ENCODE measurements at regions not wholly inside any gene's neighbourhood (a gene's known extent, or its start where the extent isn't known, plus 50 kb on each side); places are given as distances from the start of the nearest gene placed in this dataset.
A peak's percentile ranks its signal among the peaks of the same experiment; 100 is the strongest.
"Not testable (repeated sequence)": the region's sequence is repeated elsewhere in the genome, so short reads cannot be mapped to it uniquely, and the experiment has no call there.

- no peak for DNase-seq (ENCODE audit: low spot score)
Observed at GRCh38 chr3:75126556-75126955, 512.1 kb upstream of the CNTN3 start.

GRCh38 chr3:75129101-75129500, 514.6 kb upstream of the CNTN3 start:
- no peak for DNase-seq (ENCODE audit: low spot score)

- DNase-seq (ENCODE audit: low spot score) = no peak
Observed at GRCh38 chr3:75136100-75136897, 521.8 kb upstream of the CNTN3 start.

GRCh38 chr3:75138345-75138744, 523.9 kb upstream of the CNTN3 start:
- DNase-seq (ENCODE audit: low spot score) = no peak

- DNase-seq (ENCODE audit: low spot score) = no peak
Observed at GRCh38 chr3:75140904-75141615, 523.1 kb upstream of the FRG2C start.

- no peak for DNase-seq (ENCODE audit: low spot score)
Observed at GRCh38 chr3:75144406-75144805, 519.7 kb upstream of the FRG2C start.

DNA sequence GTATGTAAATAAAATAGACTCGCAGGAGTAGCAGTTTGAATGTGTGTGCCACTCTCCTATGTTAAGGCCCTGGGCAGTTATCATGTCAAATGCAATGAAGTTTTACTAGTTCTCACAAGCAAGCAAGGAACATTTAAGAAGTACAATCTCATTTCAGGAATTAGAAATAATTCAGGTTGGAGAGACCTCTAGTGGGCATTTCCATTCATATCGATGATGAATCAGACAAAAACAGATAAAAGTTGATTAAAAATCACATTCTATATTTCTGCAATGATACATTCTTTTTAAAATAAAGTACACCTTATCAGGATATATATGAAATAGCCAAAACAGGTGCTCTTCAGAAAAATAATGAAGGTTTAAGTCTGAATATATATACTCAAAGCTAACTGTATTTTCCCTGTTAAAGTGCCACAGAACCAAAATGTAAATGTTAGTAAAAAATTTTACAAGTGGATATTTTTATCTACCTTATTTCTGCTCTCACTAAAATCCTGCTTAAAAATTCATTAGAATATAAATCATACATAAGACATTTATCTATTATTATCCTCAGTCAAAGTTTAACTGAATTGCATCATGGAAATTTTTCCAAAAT, 492.4 kb upstream of the FRG2C start:
- DNase-seq (ENCODE audit: low spot score) = no peak

DNA sequence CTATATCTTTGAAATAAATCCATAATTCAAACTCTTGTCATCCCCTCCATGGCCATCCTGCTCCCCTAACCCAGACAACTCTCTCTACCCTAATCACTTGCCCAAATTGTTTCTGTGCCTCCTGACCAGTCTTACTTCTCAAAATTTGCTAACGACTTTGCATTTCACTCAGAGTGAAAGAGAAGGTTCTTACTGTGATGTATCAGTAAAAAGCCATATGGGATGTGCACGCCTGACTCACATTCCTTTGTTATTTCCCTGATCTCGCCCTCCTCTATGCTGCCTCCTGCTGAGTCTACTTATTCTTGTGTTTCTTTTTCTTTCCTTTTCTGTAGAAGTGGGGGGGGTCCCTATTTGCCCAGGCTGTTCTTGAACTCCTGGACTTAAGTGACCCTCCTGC, 487.2 kb upstream of the FRG2C start:
- DNase-seq (ENCODE audit: low spot score) = no peak

DNA sequence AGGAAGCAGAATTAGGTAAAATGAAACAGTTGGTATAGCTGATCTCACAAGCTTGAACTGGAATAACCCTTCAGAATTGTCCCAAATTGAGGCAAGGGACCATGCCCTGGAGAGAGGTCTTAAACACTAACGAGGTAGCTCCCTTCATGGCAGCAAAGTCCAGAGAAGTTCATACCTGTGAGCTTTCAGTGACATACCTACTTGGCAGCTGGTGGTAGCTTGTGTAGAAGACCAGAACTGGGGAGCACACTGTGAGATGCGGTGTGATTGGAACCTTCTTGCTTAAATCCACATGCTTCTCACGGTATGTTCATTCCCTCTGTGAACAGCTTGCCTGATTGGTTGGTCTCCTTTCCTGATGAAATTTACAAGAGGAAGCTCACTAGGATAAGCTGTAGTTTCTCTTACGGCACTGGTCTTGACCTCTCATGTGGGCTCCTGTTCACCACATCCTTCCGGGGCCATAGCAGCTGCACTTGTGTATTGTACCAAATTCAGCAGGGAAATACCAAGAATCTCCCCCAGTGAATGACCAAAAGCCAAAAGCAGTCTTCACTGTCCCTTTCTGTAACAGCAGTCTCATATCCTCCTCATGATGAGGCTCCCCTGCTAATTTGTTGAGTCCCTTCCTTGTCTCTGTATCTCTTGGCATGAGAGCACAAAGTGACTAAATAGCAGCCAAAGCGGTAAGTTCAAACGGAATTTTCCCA, 483.7 kb upstream of the FRG2C start:
- no peak for DNase-seq (ENCODE audit: low spot score)

- no peak for DNase-seq (ENCODE audit: low spot score)
Observed at GRCh38 chr3:75180945-75181298, 483.2 kb upstream of the FRG2C start.

- DNase-seq (ENCODE audit: low spot score) = no peak
Observed at GRCh38 chr3:75188962-75189361, 475.2 kb upstream of the FRG2C start.

GRCh38 chr3:75192146-75192616, 471.9 kb upstream of the FRG2C start:
- DNase-seq (ENCODE audit: low spot score) = peak; percentile 47

GRCh38 chr3:75193797-75194196, 470.3 kb upstream of the FRG2C start:
- DNase-seq (ENCODE audit: low spot score) = no peak

DNA sequence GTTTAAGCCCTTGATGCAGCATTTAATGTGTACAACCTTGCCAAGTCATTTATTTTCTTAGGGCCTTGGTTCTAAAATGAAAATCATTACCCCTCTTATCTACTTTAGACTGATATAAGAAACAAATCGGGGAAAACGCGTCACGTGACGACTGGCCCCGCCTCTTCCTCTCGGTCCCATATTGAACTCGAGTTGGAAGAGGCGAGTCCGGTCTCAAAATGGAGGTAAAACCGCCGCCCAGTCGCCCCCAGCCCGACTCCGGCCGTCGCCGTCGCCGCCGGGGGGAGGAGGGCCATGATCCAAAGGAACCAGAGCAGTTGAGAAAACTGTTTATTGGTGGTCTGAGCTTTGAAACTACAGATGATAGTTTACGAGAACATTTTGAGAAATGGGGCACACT, 449.8 kb upstream of the FRG2C start:
- not testable (repeated sequence) for DNase-seq (ENCODE audit: low spot score)

DNA sequence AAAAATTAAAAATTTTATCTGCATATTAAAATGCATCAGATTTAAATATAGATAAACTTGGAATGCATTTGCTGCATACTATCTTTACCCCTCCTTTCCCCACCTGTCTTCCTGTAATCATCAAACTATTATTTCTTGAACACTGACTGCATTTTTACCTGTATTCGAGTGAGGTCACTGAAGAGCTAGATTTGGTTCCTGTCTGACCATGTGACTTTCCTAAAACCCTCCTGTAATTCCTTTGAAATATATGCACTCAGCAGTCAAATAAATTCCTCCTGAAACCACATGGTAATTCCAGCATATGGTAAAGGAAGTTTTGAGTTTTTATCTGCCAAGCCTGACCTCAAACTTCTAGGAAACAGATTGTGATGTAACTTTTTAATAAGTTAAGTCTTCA, 445.6 kb upstream of the FRG2C start:
- no peak for DNase-seq (ENCODE audit: low spot score)

- DNase-seq (ENCODE audit: low spot score) = no peak
Observed at GRCh38 chr3:75220932-75221331, 443.2 kb upstream of the FRG2C start.

GRCh38 chr3:75224412-75224811, 439.7 kb upstream of the FRG2C start:
- no peak for DNase-seq (ENCODE audit: low spot score)

GRCh38 chr3:75232216-75232615, 431.9 kb upstream of the FRG2C start:
- no peak for DNase-seq (ENCODE audit: low spot score)

- no peak for DNase-seq (ENCODE audit: low spot score)
Observed at GRCh38 chr3:75235631-75236030, 428.5 kb upstream of the FRG2C start.

DNA sequence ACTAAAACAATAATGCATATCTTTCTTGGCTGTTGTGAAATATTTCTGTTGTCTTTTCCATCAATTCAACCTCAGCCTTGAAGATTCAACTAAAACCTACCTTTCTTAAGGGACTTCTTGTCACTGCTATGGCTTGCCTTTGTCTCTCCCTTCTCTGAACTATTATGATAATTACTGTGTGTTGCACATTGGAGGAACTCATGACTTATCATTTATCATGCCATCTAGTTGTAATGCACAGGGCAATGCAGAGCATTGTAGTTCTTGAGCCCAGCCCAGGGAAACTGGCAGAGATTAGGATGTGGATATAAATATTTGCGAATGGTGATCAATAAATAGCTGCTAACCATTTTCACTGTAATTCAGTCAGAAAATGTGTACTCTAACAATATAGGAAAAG, 427.1 kb upstream of the FRG2C start:
- no peak for DNase-seq (ENCODE audit: low spot score)

DNA sequence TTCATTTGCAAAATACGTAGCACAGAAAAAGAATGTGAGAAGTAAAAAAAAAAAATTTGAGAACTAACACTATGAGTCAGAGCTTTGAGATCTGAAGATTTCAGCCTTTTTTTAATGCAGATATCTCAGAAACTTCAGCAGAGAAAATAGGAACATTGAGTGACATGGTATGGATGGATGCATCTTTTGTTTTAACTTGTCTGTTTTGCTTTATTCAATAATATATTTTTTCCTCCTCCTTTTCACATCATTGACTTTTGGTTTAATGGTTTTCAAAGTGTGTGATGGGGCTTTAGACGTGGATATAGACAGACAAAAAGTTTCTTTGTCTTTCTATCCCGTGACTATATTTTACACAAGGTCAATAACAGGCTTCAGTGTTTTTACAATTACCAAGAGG, 426.7 kb upstream of the FRG2C start:
- no peak for DNase-seq (ENCODE audit: low spot score)

DNA sequence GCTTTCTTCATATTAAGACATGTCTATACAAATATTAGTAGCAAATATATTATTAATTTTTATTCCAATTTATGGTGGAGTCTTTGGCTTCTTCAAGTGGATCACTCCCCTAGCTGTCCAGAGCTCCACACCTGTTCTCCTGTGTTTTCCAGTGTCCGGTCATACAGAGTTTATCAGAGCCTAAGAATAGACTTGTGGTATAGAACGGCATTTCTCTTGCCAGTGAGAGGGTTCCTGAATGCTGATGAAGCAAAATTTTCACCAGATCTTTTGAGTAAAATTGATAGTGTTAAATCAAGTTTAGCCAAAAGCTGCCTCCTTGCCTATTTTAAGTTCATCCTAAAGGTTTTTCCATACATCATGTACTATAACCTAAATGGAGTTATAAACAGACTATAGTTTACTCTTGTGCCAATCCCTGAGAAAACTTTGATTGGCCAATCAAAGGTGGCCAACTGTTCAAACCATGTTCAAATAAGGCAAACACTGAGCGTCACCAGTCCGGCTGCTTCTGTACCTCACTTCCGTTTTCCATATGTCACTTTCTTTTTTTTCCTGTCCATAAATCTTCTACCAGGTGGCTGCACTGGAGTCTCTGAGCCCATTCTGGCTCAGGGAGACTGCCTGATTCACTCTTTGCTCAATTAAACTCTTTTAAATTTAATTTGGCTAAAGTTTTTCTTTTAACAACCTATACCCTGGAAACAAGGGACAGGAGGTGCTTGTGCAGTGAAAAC, 422.7 kb upstream of the FRG2C start:
- DNase-seq (ENCODE audit: low spot score) = not testable (repeated sequence)
